ENCODE measurements at regions not wholly inside any gene's neighbourhood (a gene's known extent, or its start where the extent isn't known, plus 50 kb on each side); places are given as distances from the start of the nearest gene placed in this dataset.

DNA sequence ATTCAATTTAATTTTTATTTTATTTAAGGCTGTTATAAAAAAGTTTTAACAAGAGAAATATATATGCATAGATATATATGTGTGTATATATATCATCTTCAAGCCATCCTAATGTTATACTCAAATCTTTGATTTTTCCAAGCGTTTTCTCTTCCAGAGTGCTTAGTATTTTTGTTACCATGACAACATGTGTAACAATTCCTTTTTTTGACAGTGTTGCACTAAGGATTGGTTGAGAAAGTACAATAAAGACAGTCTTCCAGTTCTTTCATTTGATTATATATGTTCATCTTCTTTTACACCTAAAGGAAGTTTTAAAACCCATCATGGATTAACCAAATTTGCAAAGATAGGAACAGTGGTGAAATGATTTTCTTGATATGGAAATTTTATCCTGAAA lies 171.7 kb downstream of the KLF6 start:
- H3K4me1 Mint-ChIP-seq (ENCODE audit: low read depth), result no peaks in the 10 kb centered on the region
- H3K27me3 Mint-ChIP-seq (ENCODE audit: low read depth), result peaks cover 20% of the 10 kb centered on the region

GRCh38 chr10:3612183-3613001 lies 172.6 kb downstream of the KLF6 start:
- peaks cover 16% of the 10 kb centered on the region for H3K36me3 Mint-ChIP-seq (ENCODE audit: low read depth)
- H3K4me1 Mint-ChIP-seq (ENCODE audit: low read depth), result no peaks in the 10 kb centered on the region
- no peak overlapping the region for H3K4me3 Mint-ChIP-seq
- peaks cover 47% of the 10 kb centered on the region for H3K9me3 Mint-ChIP-seq
- no peak overlapping the region for H3K27ac Mint-ChIP-seq
- H3K27me3 Mint-ChIP-seq (ENCODE audit: low read depth), result peaks cover 16% of the 10 kb centered on the region

More for the DNA sequence above, 171.7 kb downstream of the KLF6 start:
- Mint-ChIP-seq H3K36me3 (ENCODE audit: low read depth) (peaks cover 9% of the 10 kb centered on the region), H3K9me3 (peaks cover 38% of the 10 kb centered on the region), H3K27ac (no peak overlapping the region), H3K4me3 (no peak overlapping the region)

DNA sequence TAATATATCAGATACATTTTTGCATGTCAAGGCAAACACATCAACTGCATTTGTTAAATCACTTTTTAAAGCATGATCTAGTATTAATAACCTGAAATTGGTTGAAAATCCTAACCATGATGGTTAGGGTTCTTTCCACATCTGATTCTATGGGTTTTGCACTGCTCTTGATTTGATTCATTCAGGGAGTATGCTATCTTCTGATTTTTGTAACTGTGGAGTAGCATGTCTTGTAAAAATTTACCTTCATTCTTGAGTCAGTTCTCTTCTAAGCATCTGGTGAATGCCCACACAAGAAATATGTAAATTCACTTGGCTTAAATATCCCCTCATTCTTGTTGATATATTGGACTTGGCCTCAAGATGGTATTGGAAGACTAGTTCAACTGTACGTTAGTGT lies 178.7 kb downstream of the KLF6 start:
- Mint-ChIP-seq H3K36me3 (ENCODE audit: low read depth) (peaks cover 18% of the 10 kb centered on the region), H3K4me3 (no peak overlapping the region), H3K27me3 (ENCODE audit: low read depth) (peaks cover 25% of the 10 kb centered on the region), H3K27ac (peak overlapping the region; percentile 23), H3K9me3 (peaks cover 52% of the 10 kb centered on the region), H3K4me1 (ENCODE audit: low read depth) (peaks cover 4% of the 10 kb centered on the region)

DNA sequence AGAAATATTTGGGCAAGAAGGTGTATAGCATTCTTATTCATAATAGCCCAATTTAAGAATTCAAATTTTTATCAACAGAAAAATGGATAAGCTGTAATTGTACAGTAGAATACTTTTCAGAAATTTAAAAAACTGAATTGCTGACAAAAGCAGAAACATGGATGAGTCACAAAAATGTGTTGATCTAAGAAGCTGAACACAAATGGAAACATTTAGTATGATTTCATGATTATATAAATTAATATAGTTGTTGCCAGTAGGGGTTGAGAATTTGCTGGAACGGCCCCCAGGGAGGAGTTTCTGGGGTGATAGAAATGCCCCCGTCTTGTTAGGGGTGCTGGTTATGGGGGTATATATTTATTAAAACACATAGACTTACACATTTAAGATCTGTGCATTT lies 179.1 kb downstream of the KLF6 start:
- H3K36me3 Mint-ChIP-seq (ENCODE audit: low read depth), result peaks cover 17% of the 10 kb centered on the region
- no peak overlapping the region for H3K4me3 Mint-ChIP-seq
- peaks cover 4% of the 10 kb centered on the region for H3K4me1 Mint-ChIP-seq (ENCODE audit: low read depth)
- H3K9me3 Mint-ChIP-seq, result peaks cover 47% of the 10 kb centered on the region
- no peak overlapping the region for H3K27ac Mint-ChIP-seq
- peaks cover 23% of the 10 kb centered on the region for H3K27me3 Mint-ChIP-seq (ENCODE audit: low read depth)

DNA sequence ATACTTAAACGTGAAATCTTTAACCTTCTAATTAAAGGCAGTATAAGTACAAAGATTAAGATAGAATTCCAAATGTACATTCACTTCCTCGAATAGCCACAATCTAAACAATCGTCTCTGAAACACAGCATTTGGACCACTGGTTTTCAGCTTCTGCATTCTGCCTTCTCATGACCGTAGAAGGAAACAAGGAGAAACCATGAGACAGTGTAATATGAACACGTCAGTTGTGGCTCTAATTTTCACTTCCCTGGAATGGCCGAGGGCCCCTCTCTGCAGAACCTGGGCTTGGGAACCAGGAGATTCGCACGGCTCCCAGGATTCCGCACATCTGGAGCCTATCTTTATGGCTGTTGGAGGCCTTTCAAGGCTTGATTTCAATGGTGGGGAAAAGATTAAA lies 189.3 kb downstream of the KLF6 start:
- no peak overlapping the region for H3K4me3 Mint-ChIP-seq
- H3K9me3 Mint-ChIP-seq, result no peaks in the 10 kb centered on the region
- H3K27ac Mint-ChIP-seq, result no peak overlapping the region
- H3K4me1 Mint-ChIP-seq (ENCODE audit: low read depth), result no peaks in the 10 kb centered on the region
- H3K27me3 Mint-ChIP-seq (ENCODE audit: low read depth), result peaks cover 56% of the 10 kb centered on the region
- H3K36me3 Mint-ChIP-seq (ENCODE audit: low read depth), result no peaks in the 10 kb centered on the region

DNA sequence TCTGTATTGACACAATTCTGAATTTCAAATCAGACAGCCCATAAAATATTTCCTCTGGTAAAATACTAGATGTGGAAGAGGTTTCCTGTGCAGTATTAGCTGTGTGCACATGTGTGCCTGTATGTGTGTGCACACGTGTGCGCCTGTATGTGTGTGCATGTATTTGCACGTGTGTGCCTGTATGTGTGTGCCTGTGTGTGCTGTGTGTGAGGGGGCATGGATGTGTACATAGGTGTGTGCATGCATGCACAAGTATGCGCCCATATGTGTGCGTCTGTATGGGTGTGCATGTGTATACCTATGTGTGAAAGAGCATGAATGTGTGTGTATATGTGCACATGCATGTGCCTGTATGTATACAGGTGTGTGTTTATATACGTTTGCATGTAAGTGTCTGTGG lies 191.4 kb downstream of the KLF6 start:
- Mint-ChIP-seq H3K27me3 (ENCODE audit: low read depth) (peaks cover 51% of the 10 kb centered on the region), H3K36me3 (ENCODE audit: low read depth) (no peaks in the 10 kb centered on the region), H3K27ac (no peak overlapping the region), H3K9me3 (no peaks in the 10 kb centered on the region), H3K4me1 (ENCODE audit: low read depth) (no peaks in the 10 kb centered on the region), H3K4me3 (no peak overlapping the region)

GRCh38 chr10:3592424-3592823 lies 192.6 kb downstream of the KLF6 start:
- Mint-ChIP-seq H3K36me3 (ENCODE audit: low read depth) (no peaks in the 10 kb centered on the region), H3K27me3 (ENCODE audit: low read depth) (peaks cover 59% of the 10 kb centered on the region), H3K27ac (no peak overlapping the region), H3K4me3 (no peak overlapping the region), H3K4me1 (ENCODE audit: low read depth) (no peaks in the 10 kb centered on the region), H3K9me3 (no peaks in the 10 kb centered on the region)

DNA sequence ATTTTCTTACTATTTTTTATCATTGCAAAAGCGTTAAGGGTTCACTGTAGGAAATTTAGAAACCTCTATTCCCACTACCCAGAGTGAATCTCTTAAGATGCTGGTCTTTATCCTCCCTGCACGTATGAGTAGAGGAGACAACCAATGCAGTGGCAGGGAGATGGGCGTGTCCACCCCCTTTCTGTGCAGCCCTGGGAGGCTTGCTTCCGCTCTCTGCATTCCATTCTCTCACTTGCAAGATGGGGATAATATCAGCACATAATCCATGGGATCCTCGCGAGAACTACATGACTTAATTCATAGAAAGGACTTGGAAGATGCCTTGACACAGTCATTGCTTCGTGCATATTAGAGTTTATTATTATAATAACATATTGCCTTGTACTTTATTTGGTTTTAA lies 196.2 kb downstream of the KLF6 start:
- no peaks in the 10 kb centered on the region for H3K36me3 Mint-ChIP-seq (ENCODE audit: low read depth)
- H3K4me3 Mint-ChIP-seq, result no peak overlapping the region
- H3K4me1 Mint-ChIP-seq (ENCODE audit: low read depth), result no peaks in the 10 kb centered on the region

DNA sequence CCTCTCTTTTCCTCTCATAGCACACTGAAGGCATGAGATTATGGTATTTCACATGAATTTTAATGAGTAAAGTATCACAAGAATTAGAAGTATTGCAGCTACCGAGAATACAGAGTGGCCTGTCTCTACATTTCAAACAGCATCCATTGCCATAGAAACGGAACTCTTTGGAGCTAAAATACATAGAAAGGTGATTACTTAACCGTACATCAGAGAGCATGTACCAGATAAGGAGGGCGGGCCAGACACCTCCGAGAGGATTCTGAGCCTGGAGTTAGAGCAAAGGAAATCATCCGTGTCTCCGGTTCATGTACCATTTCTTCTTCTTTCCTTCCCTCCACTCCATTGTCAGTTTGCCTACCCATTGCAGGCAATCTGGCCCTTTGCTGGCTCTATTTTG lies 196.7 kb downstream of the KLF6 start:
- Mint-ChIP-seq H3K4me1 (ENCODE audit: low read depth) (no peaks in the 10 kb centered on the region), H3K27me3 (ENCODE audit: low read depth) (peaks cover 46% of the 10 kb centered on the region), H3K36me3 (ENCODE audit: low read depth) (no peaks in the 10 kb centered on the region), H3K4me3 (no peak overlapping the region), H3K9me3 (no peaks in the 10 kb centered on the region), H3K27ac (no peak overlapping the region)

More for the DNA sequence above, 196.2 kb downstream of the KLF6 start:
- Mint-ChIP-seq H3K27me3 (ENCODE audit: low read depth) (peaks cover 50% of the 10 kb centered on the region), H3K27ac (no peak overlapping the region), H3K9me3 (no peaks in the 10 kb centered on the region)

- H3K27ac Mint-ChIP-seq, result no peak overlapping the region
- H3K4me1 Mint-ChIP-seq (ENCODE audit: low read depth), result no peaks in the 10 kb centered on the region
- no peak overlapping the region for H3K4me3 Mint-ChIP-seq
- peaks cover 31% of the 10 kb centered on the region for H3K27me3 Mint-ChIP-seq (ENCODE audit: low read depth)
- no peaks in the 10 kb centered on the region for H3K9me3 Mint-ChIP-seq
- no peaks in the 10 kb centered on the region for H3K36me3 Mint-ChIP-seq (ENCODE audit: low read depth)
These were observed 199.9 kb downstream of the KLF6 start for GRCh38 chr10:3584926-3585784.

GRCh38 chr10:3580565-3580964 lies 204.4 kb downstream of the KLF6 start:
- H3K4me1 Mint-ChIP-seq (ENCODE audit: low read depth), result peaks cover 3% of the 10 kb centered on the region
- H3K27me3 Mint-ChIP-seq (ENCODE audit: low read depth), result peaks cover 26% of the 10 kb centered on the region
- H3K4me3 Mint-ChIP-seq, result no peak overlapping the region
- H3K9me3 Mint-ChIP-seq, result no peaks in the 10 kb centered on the region
- H3K27ac Mint-ChIP-seq, result no peak overlapping the region
- H3K36me3 Mint-ChIP-seq (ENCODE audit: low read depth), result no peaks in the 10 kb centered on the region

DNA sequence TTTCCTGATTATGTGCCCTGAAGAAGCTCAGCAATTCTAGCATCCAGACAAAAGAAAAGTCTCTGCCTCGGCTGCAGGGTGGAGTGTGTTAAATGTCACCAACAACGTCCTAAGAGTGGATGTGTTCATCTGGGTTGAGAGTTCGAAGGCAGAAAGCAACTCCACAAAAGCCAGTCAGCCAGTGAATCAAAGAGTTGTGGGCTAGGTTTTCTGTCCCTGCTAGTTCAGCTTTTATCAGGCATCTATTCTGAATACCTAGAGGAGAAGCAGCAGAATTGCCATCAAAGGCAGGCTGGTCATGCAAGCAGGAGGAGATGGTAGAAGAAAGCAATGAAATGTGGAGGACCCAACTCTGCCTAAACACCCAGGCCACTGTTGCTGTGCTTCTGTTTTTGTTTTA lies 205.2 kb downstream of the KLF6 start:
- Mint-ChIP-seq H3K4me1 (ENCODE audit: low read depth) (peaks cover 3% of the 10 kb centered on the region), H3K36me3 (ENCODE audit: low read depth) (no peaks in the 10 kb centered on the region), H3K4me3 (no peak overlapping the region), H3K27ac (no peak overlapping the region), H3K9me3 (no peaks in the 10 kb centered on the region), H3K27me3 (ENCODE audit: low read depth) (peaks cover 30% of the 10 kb centered on the region)

DNA sequence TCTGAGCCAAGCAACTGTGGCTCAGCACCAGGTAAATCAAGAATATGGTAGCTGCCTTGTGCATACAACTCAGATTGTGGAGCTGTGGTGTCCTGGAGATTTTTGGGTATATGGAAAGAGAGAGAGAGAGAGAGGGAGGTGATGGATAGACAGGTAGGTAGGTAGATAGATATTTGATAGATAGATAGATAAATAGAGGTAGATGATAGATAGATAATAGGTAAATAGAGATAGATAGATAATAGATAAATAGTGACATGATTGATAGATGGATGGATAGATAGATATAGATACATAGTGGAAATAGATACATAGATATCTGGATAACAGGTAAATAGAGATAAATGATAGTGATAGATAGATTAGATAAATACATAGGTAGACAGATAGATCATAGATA lies 206.3 kb downstream of the KLF6 start:
- Mint-ChIP-seq H3K27ac (no peak overlapping the region), H3K27me3 (ENCODE audit: low read depth) (peaks cover 27% of the 10 kb centered on the region), H3K9me3 (no peaks in the 10 kb centered on the region), H3K4me1 (ENCODE audit: low read depth) (peaks cover 3% of the 10 kb centered on the region), H3K4me3 (no peak overlapping the region), H3K36me3 (ENCODE audit: low read depth) (no peaks in the 10 kb centered on the region)

- H3K4me3 Mint-ChIP-seq, result no peak overlapping the region
- peaks cover 27% of the 10 kb centered on the region for H3K27me3 Mint-ChIP-seq (ENCODE audit: low read depth)
- H3K27ac Mint-ChIP-seq, result no peak overlapping the region
- no peaks in the 10 kb centered on the region for H3K36me3 Mint-ChIP-seq (ENCODE audit: low read depth)
- peaks cover 3% of the 10 kb centered on the region for H3K4me1 Mint-ChIP-seq (ENCODE audit: low read depth)
- no peaks in the 10 kb centered on the region for H3K9me3 Mint-ChIP-seq
These were observed 206.8 kb downstream of the KLF6 start for GRCh38 chr10:3578159-3578558.

DNA sequence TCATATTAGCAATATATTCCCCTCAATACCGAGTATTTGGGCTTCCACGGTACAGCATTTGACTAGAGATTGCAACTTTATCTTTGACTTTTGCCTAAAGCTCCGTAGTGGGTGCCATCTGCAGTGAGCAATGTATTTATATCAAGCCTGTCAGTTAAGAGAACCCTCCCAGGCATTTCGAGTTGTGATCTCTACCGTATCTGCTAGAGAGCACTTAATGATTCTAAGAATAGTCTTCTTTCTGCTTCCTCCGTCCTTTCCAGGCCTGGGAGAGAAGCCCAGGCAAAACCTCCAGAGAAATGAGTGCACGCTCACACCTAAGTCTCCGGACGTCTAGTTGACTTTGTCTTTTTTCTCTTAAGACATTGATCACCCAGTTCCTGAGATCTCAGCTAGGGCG lies 210.6 kb downstream of the KLF6 start:
- Mint-ChIP-seq H3K27me3 (ENCODE audit: low read depth) (peaks cover 21% of the 10 kb centered on the region), H3K4me1 (ENCODE audit: low read depth) (no peaks in the 10 kb centered on the region), H3K9me3 (no peaks in the 10 kb centered on the region), H3K36me3 (ENCODE audit: low read depth) (no peaks in the 10 kb centered on the region), H3K27ac (no peak overlapping the region), H3K4me3 (no peak overlapping the region)
